ENCODE measurements at regions not wholly inside any gene's neighbourhood (a gene's known extent, or its start where the extent isn't known, plus 50 kb on each side); places are given as distances from the start of the nearest gene placed in this dataset.
"Not testable (repeated sequence)": the region's sequence is repeated elsewhere in the genome, so short reads cannot be mapped to it uniquely, and the experiment has no call there.

DNA sequence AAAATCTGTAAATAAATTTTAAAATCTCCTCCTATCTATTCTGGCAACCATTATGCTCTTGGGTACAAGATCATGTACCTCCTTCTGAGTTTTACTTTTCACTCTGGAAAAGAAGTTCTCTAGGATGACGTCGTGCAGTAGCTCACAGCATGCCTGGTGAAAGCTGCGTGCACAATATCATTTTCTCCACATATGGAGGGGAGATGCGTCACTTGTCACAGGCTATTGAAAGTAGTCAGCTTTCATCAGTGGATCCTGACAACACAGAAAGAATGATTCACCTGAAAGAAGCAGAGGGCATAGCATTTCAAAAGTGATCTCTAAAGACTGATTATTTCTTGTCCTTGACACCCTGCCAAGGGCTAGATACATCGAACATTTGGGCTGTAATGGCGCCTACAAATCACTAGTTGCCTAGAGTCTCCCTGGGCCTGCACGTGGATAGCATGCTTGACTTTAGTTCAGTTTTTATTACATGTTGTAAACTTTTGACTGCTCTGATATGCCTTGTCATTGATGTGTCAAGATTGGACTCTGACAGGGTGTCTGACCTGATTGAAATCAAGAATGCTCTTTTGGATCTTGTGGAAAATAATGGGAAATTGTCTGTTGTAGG is 1365.6 kb downstream of the OLFM4 start:
- no peak for TF ChIP-seq CTCF (IDR thresholded peaks at IDR 0.05; ENCODE audit: low read depth, low read length, missing control alignments)
- no peak overlapping the region for H3K4me3 ChIP-seq (ENCODE audit: low read depth, low read length)
- no peaks in the 10 kb centered on the region for H3K27me3 ChIP-seq (replicated peaks)
- H3K36me3 ChIP-seq (replicated peaks) = no peaks in the 10 kb centered on the region
- DNase-seq = no peak
- H3K27ac ChIP-seq = no peak overlapping the region
- in situ Hi-C loops (cut with HindIII; ENCODE audit: low pct_ligation_motif_present, low sequenced_read_pairs) = no loop called here

DNA sequence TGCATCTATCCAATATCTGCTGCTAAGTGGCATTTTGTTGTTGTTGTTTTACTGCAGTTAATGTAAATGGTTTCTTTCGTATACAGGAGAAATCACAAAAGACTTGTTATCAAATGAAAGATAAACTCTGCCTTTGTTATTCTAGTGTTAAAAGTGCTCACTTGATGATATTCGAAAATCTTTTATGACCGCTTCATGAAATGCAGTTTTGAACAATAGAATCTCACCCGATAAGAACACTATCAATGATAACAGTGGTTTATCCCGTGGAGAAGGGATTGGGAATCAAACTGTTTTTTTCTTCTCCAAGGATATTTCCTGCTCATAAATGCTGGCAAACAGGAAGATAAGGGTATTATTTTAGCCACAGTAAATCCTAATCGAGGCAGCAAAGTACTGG is 1366.3 kb downstream of the OLFM4 start:
- Histone ChIP-seq H3K27me3 (replicated peaks) (no peaks in the 10 kb centered on the region), H3K4me3 (ENCODE audit: low read depth, low read length) (no peak overlapping the region), H3K36me3 (replicated peaks) (no peaks in the 10 kb centered on the region), H3K27ac (no peak overlapping the region)
- in situ Hi-C loops (cut with HindIII; ENCODE audit: low pct_ligation_motif_present, low sequenced_read_pairs) = no loop called here
- TF ChIP-seq CTCF (IDR thresholded peaks at IDR 0.05; ENCODE audit: low read depth, low read length, missing control alignments) = no peak
- DNase-seq = no peak

GRCh38 chr13:54402495-54402894 is 1373.9 kb downstream of the OLFM4 start:
- Histone ChIP-seq H3K36me3 (replicated peaks) (no peaks in the 10 kb centered on the region), H3K27me3 (replicated peaks) (no peaks in the 10 kb centered on the region), H3K4me3 (ENCODE audit: low read depth, low read length) (no peak overlapping the region), H3K27ac (no peak overlapping the region)
- in situ Hi-C loops (cut with HindIII; ENCODE audit: low pct_ligation_motif_present, low sequenced_read_pairs) = no loop called here
- no peak for TF ChIP-seq CTCF (IDR thresholded peaks at IDR 0.05; ENCODE audit: low read depth, low read length, missing control alignments)
- no peak for DNase-seq

GRCh38 chr13:54415753-54416366 is 1387.2 kb downstream of the OLFM4 start:
- Histone ChIP-seq H3K36me3 (replicated peaks) (no peaks in the 10 kb centered on the region), H3K4me3 (ENCODE audit: low read depth, low read length) (no peak overlapping the region), H3K27ac (no peak overlapping the region), H3K27me3 (replicated peaks) (no peaks in the 10 kb centered on the region)
- in situ Hi-C loops (cut with HindIII; ENCODE audit: low pct_ligation_motif_present, low sequenced_read_pairs) = no loop called here
- no peak for DNase-seq
- TF ChIP-seq CTCF (IDR thresholded peaks at IDR 0.05; ENCODE audit: low read depth, low read length, missing control alignments) = no peak

- H3K27me3 ChIP-seq (replicated peaks); DNase-seq; in situ Hi-C loops (cut with HindIII; ENCODE audit: low pct_ligation_motif_present, low sequenced_read_pairs): not testable (repeated sequence)
Measured at GRCh38 chr13:54422946-54423345, 1394.3 kb downstream of the OLFM4 start.

GRCh38 chr13:54424344-54424743 is 1395.7 kb downstream of the OLFM4 start:
- no peak for TF ChIP-seq CTCF (IDR thresholded peaks at IDR 0.05; ENCODE audit: low read depth, low read length, missing control alignments)
- H3K27me3 ChIP-seq (replicated peaks) = no peaks in the 10 kb centered on the region
- H3K27ac ChIP-seq = no peak overlapping the region
- in situ Hi-C loops (cut with HindIII; ENCODE audit: low pct_ligation_motif_present, low sequenced_read_pairs) = no loop called here
- H3K4me3 ChIP-seq (ENCODE audit: low read depth, low read length) = no peak overlapping the region
- no peaks in the 10 kb centered on the region for H3K36me3 ChIP-seq (replicated peaks)
- DNase-seq = no peak

More at GRCh38 chr13:54422946-54423345, 1394.3 kb downstream of the OLFM4 start:
- not testable (repeated sequence) for H3K36me3 ChIP-seq (replicated peaks); H3K27ac ChIP-seq; H3K4me3 ChIP-seq (ENCODE audit: low read depth, low read length)
